ENCODE measurements at regions not wholly inside any gene's neighbourhood (a gene's known extent, or its start where the extent isn't known, plus 50 kb on each side); places are given as distances from the start of the nearest gene placed in this dataset.

- TF ChIP-seq, protein P1, sequence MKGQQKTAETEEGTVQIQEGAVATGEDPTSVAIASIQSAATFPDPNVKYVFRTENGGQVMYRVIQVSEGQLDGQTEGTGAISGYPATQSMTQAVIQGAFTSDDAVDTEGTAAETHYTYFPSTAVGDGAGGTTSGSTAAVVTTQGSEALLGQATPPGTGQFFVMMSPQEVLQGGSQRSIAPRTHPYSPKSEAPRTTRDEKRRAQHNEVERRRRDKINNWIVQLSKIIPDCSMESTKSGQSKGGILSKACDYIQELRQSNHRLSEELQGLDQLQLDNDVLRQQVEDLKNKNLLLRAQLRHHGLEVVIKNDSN (IDR thresholded peaks at IDR 0.05): no peak
- TF ChIP-seq REST (IDR thresholded peaks at IDR 0.05; ENCODE audit: low read depth) (no peak), FOXM1 (IDR thresholded peaks at IDR 0.05; ENCODE audit: borderline replicate concordance, low read depth) (no peak), MAX (IDR thresholded peaks at IDR 0.05) (no peak), EP300 (IDR thresholded peaks at IDR 0.05; ENCODE audit: borderline replicate concordance) (no peak), CEBPB (IDR thresholded peaks at IDR 0.05) (no peak), TEAD4 (IDR thresholded peaks at IDR 0.05) (no peak), TCF12 (IDR thresholded peaks at IDR 0.05; ENCODE audit: low read depth) (no peak), ZBTB7A (IDR thresholded peaks at IDR 0.05; ENCODE audit: low read depth) (no peak), EGR1 (IDR thresholded peaks at IDR 0.05) (no peak), RAD21 (IDR thresholded peaks at IDR 0.05; ENCODE audit: low read depth) (no peak), NFIC (IDR thresholded peaks at IDR 0.05) (no peak), CREB1 (IDR thresholded peaks at IDR 0.05; ENCODE audit: low read depth) (no peak), YY1 (IDR thresholded peaks at IDR 0.05; ENCODE audit: low read depth) (no peak), TAF1 (IDR thresholded peaks at IDR 0.05; ENCODE audit: low read depth) (no peak)
These were observed 348.3 kb downstream of the ACTR3B start for GRCh38 chr7:153107826-153108225.

DNA sequence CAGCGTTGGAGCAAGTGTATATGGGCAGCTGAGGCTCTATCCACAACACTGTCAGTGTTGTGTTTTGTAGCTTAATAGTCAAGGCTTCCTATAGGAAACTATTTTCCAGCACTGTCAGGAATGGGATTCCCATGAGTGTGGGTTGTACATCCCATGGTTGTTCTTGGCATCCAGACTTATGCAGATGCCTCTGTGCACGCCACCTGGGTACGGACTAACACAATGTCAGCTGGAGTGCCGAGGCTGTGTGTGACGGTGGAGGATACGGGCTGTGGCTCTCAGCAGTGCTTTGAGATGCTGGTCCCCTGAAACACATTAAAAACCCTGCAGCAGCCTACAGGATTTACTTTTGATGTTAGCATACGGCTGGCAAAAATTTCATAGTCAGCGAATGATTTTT is 350.0 kb downstream of the ACTR3B start:
- no peak for TF ChIP-seq TEAD4 (IDR thresholded peaks at IDR 0.05)
- TF ChIP-seq FOXM1 (IDR thresholded peaks at IDR 0.05; ENCODE audit: borderline replicate concordance, low read depth): no peak
- TF ChIP-seq EGR1 (IDR thresholded peaks at IDR 0.05): no peak
- no peak for TF ChIP-seq TAF1 (IDR thresholded peaks at IDR 0.05; ENCODE audit: low read depth)
- no peak for TF ChIP-seq TCF12 (IDR thresholded peaks at IDR 0.05; ENCODE audit: low read depth)
- TF ChIP-seq YY1 (IDR thresholded peaks at IDR 0.05; ENCODE audit: low read depth): no peak
- no peak for TF ChIP-seq RAD21 (IDR thresholded peaks at IDR 0.05; ENCODE audit: low read depth)
- TF ChIP-seq MAX (IDR thresholded peaks at IDR 0.05): no peak
- TF ChIP-seq REST (IDR thresholded peaks at IDR 0.05; ENCODE audit: low read depth): no peak
- no peak for TF ChIP-seq CEBPB (IDR thresholded peaks at IDR 0.05)
- TF ChIP-seq, protein P1 (IDR thresholded peaks at IDR 0.05): no peak
- no peak for TF ChIP-seq ZBTB7A (IDR thresholded peaks at IDR 0.05; ENCODE audit: low read depth)
- TF ChIP-seq NFIC (IDR thresholded peaks at IDR 0.05): no peak
- TF ChIP-seq EP300 (IDR thresholded peaks at IDR 0.05; ENCODE audit: borderline replicate concordance): no peak
- TF ChIP-seq CREB1 (IDR thresholded peaks at IDR 0.05; ENCODE audit: low read depth): no peak

DNA sequence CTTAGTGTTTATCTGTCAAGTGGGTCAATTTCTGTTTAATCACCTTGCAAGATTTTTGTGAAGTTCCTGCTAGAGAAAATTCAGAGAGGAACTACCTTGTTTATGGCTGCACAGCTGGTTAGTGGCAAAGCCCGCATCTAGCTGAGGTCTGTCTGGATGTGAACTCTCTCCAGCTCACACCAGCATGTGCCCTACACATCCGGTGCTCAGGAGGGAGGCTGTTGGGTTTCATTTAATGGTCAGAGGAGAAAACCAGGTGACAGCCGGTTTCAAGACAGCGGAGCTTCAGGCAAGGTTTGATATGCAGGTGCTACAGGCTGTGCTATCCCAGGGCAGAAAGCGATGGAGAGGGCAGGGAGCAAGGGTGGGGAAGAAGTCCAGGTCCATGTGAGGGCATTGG is 351.1 kb downstream of the ACTR3B start:
- TF ChIP-seq NFIC (IDR thresholded peaks at IDR 0.05) (no peak), TEAD4 (IDR thresholded peaks at IDR 0.05) (no peak), MAX (IDR thresholded peaks at IDR 0.05) (no peak)

DNA sequence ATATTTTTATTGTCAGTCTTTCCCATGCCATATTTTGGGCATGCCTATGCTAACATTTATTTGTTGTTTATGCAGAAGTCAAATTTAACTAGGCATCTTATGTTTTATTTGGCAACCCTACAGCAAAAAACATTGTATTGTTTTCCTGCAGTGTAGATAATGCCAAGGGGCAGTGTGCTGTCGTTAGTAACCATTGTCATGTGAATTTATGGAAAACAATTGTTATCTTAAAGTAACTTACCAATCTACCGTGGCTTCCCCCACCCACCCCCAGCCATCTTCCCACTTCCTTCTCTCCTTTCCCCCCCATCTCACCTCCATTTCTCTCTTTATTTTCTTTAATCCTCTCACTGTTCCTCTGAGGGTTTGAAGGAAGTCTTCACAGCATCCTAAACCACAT is 370.5 kb downstream of the ACTR3B start:
- TF ChIP-seq NFIC (IDR thresholded peaks at IDR 0.05) (no peak), REST (IDR thresholded peaks at IDR 0.05; ENCODE audit: low read depth) (no peak)

GRCh38 chr7:153151766-153152165 is 392.2 kb downstream of the ACTR3B start:
- TF ChIP-seq EP300 (IDR thresholded peaks at IDR 0.05; ENCODE audit: borderline replicate concordance) (no peak), TEAD4 (IDR thresholded peaks at IDR 0.05) (no peak), CEBPB (IDR thresholded peaks at IDR 0.05) (no peak), EGR1 (IDR thresholded peaks at IDR 0.05) (no peak), YY1 (IDR thresholded peaks at IDR 0.05; ENCODE audit: low read depth) (no peak), MAX (IDR thresholded peaks at IDR 0.05) (no peak), RAD21 (IDR thresholded peaks at IDR 0.05; ENCODE audit: low read depth) (no peak), REST (IDR thresholded peaks at IDR 0.05; ENCODE audit: low read depth) (no peak), NFIC (IDR thresholded peaks at IDR 0.05) (no peak), FOXM1 (IDR thresholded peaks at IDR 0.05; ENCODE audit: borderline replicate concordance, low read depth) (no peak), ZBTB7A (IDR thresholded peaks at IDR 0.05; ENCODE audit: low read depth) (no peak), TCF12 (IDR thresholded peaks at IDR 0.05; ENCODE audit: low read depth) (no peak), CREB1 (IDR thresholded peaks at IDR 0.05; ENCODE audit: low read depth) (no peak), TAF1 (IDR thresholded peaks at IDR 0.05; ENCODE audit: low read depth) (no peak)
- TF ChIP-seq, protein P1 (IDR thresholded peaks at IDR 0.05): no peak
